ENCODE measurements at regions not wholly inside any gene's neighbourhood (a gene's known extent, or its start where the extent isn't known, plus 50 kb on each side); places are given as distances from the start of the nearest gene placed in this dataset.
A peak's percentile ranks its signal among the peaks of the same experiment; 100 is the strongest.

DNA sequence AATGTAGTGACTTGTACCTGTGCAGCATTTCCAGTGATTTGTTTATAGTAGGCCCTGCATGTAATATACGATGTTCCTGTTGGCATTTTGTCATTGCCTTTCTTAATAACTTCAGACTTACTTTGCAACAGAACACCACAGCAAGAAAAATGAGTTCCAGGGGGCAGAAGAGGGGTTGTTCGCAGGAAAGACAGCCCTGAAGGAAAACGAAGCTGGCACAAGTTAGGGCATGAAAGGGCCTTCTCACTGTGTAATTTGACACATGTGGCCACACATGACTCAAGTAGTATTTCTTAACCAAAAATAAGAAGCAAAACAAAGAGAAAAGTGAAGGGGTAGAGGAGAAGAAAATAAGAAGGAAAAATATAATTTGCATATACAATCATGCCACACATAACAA lies 265.8 kb upstream of the SMIM31 start:
- no peak for DNase-seq (ENCODE audit: low read depth)

DNA sequence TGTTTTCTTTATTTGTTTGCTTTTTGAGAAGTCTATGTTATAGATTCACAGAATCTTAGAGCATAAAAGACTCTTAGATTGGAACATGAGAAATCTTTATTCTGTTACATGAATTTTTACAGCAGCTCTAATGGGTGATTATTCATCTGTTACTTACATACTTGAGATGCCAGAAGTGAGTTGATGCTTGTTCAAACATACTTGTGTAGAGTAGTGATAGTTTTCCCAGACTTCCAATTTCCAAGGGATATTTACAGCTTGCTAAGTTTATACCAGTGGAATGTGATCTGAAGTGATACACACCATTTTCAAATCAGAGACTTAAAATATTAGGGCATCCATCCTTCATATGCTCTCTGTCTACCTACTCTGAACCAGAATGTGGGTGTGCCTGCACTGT lies 252.9 kb upstream of the SMIM31 start:
- peak; percentile 16 for DNase-seq (ENCODE audit: low read depth)

DNA sequence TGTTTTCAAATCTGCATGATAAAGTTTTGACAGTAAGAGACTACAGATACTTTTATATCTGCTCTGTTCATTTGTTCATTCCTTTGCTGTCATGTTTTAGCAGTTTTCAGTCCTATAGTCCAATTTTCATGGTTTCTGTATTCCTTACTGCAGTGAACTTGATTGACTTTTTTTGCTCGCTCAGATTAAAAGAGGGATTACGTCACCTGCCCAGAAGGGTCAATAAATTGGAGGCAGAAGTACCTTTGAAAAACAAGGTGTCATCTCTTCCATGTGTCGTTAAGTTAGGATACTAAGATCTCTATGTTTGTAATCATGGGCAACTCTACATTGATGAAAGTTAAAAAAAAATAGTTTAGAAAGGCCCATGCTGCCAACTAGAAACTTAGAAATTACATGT lies 250.1 kb upstream of the SMIM31 start:
- DNase-seq (ENCODE audit: low read depth) = no peak

DNA sequence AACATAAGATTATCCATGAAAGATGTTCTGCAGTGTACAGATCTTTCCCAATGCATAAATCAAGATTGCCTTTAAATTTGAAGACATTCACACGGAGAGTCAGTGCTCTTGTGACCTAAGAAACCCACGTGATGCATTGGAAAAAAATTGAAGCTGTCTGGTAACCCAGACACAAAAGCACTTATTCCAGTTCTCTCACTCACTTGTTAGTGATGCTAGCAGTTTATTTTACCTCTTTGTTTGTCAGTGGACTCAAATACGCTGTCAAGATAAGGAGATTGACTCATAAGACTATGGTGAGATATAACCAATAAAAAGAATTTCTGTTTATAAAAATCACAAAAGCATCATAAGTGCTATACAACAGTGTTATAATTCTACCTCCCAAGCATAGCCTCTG lies 245.8 kb upstream of the SMIM31 start:
- no peak for DNase-seq (ENCODE audit: low read depth)

DNA sequence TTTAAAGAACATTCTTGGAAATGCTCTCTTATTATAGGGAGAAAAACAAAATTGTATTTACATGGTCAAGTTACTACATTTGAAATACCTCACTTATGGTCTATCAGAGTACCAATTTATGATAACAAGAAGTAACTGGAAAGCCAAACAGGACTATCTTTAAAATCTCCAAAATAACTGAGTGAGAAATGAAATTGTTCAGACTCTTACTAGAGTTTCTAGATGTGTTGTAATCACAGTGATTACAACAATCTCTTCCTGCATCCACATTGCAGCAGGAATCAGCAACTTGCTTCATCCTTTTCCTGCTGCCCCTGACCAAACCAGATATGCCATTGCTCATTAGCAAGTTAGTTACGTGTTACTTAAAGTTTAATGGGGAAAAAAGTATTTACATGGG lies 245.2 kb upstream of the SMIM31 start:
- DNase-seq (ENCODE audit: low read depth) = no peak

DNA sequence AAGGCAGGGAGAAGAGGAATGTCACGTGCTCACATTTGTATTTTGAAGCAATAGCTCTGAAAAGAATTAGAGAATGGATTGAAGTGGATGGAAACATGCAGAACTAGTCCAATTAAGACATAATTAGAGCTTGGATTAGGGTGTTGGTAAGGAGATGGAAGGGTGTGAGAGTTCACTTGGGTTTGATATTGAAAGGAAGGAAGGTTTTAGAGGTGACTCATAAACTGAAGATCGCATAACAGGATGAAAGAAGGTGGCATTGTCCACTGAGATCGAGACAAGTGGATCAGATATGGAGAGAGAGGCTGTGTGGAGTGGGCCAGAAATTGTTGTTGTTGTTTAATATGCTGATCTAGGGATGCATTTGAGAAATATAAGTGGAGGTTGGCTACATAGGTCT lies 244.0 kb upstream of the SMIM31 start:
- peak; percentile 10 for DNase-seq (ENCODE audit: low read depth)

DNA sequence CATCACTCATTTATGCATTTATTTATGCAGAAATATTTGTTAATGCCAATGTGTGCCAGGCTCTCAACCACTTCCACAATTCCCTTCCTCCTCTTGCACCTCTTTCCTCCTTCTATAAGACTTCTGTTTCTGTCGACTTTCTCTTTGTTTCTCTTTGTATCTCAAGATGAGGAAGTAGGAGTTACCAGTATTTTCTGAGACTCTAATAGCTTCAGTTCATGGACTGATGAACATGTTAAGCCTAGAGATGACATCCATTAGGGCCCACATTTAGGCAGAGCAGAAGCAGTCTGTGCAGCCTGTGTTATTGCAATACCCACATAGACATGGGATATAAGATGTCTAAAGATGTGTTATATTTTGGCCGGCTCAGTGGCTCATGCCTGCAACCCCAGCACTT lies 241.8 kb upstream of the SMIM31 start:
- DNase-seq (ENCODE audit: low read depth) = no peak

DNA sequence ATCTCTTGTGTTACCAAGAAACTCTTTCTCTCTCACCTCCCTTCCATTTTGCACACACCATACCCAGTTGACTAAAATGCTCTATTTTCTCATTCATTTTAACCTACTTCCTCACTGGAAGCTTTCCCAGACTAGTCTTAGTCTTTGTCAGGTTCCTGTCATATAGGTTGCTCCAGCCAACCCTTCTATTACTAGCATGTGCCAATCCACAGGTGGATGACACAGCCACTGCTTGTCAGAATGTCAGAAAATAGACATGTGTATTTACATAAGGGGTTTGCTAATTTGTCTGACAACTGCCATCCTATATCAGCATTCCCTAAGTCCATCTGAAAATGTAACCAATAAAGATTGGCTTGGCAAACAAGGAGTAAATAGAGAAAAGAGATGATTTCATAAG lies 239.2 kb upstream of the SMIM31 start:
- no peak for DNase-seq (ENCODE audit: low read depth)

DNA sequence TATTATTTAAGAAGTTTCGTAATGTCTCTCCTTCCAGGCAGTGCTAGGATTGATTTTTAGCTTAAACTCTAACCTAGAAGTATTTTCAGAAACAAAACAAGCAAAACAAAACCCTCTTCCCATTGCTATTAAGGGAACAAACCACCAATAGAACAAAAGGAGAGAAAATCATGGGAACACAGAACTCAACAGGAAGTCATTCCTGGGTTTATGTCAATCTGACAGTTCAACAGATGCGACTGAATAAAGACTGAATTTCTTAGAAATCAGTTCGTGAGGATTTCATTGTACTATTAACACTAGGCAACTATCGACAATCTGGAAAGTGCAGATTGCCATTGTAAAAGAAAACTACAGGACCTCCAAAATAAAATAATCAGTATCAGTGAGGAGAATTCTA lies 229.1 kb upstream of the SMIM31 start:
- DNase-seq (ENCODE audit: low read depth) = no peak

DNA sequence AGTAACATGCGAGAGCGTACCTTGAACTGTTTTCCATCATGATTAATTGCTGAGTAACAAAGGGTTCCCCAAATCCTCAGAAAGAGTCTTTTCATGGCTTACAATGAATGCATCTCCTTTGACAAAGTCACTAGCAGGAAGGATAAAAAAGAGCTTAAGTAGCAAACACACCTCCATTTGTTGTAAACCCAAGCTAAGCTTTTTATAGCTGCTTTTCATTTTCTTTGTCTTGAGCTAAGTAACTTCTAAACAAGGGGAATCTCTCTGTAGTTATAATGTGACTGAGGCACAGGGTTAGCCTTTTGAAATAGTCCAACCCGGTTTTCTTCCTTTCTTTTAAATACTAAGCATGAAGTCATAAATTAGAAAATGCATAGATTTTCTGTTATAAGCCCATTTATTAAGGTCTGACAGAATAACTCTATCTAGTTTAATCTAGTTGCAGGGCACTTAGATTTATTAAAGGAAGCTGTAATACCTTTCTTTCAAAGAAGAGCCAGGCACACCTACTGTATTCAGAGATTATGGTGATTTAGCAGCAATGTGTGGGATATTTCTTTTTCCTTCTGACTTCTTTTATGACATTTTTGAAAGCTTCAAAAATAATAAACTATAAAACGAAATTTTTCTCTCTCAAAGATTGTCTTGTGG lies 226.9 kb upstream of the SMIM31 start:
- no peak for DNase-seq (ENCODE audit: low read depth)

DNA sequence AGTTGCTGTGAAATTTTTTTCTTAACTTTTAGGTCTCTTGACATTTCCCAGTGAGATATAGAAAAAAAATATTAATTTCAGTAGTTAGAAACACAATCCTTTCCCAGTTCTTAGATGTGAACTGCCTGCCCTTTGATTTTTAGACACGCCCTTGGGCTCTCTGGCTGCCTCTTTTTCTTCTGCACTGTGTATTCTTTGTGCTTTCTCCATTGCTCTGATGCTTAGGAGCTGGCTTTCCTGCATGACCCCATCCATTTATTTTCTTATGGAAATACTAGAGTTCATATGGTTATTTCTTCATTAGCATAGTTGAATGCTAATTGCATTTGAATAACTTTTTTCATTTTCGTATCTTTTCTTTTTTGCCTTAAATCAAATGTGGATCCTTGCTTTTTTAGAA lies 224.9 kb upstream of the SMIM31 start:
- DNase-seq (ENCODE audit: low read depth) = no peak

DNA sequence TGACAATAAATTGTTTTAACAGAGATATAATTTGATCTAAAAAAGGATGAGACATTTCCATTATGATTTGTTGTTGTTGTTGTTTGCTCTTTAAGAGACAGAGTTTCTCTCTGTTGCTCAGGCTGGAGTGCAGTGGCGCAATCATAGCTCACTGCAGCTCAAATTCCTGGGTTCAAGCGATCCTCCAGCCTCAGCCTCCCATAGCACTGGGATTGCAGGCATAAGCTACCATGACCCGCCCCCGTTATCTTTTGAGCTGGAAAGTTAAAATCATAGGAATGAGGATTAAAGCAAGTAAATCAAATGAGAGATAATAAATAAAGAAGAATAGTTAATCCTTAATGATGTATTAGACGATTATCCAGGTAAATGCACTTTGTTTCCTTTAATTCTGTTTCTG lies 224.4 kb upstream of the SMIM31 start:
- DNase-seq (ENCODE audit: low read depth) = no peak

DNA sequence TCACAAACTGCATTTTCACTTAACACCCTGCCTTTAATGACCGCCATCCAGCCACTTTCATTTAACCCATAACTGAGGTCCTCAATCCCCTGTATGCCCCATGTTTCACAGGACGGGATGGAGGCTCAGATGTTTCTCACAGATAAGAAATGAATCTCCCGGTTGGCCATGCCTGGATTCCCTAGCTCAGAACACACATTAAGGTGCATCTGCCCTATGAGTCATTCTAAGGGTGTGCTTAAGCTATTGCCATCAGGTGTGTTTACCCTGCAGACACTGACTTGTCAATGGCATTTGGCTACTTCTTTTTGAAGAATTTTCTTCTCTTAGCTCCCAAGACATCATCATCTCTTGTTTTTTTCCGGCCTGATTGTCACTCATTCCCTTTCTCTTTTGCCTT lies 222.6 kb upstream of the SMIM31 start:
- DNase-seq (ENCODE audit: low read depth) = no peak

DNA sequence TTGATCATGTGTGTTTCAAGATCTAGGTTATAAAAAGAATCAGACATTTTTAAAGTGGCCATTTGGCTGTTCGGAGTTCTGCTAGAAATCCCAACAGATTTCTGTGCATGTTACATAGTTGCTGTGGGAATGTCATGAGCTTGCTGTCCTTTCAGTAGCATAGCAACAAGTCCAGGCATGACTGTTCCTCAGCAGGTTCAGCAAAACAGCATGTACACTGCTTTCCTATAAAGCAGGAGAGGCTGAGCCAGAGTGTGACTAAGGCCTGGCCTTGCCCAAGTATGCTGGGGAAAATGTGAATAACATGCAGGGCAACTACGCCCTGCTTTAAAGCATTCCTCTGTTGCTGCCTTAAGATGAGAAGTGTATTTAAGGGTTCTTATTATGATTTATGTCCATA lies 217.1 kb upstream of the SMIM31 start:
- DNase-seq (ENCODE audit: low read depth) = peak; percentile 51

DNA sequence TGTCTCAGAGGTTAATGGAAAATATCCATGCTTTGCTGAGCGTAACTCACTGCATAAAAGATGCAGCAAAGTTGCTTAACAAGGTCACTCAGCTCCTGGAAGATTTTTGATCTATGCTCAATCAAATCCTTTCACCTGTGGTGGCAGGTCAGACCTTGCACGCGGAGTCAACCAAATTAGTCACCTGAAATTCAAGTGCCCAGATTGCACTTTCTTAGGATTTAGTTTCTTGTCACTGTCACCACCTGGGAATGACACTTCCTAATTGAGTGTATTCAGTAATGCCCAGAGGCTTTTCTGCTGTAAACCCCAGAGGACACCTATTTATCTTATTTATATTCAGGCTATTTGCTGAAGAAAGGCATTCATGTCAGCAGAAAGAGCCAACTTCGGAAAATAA lies 215.8 kb upstream of the SMIM31 start:
- no peak for DNase-seq (ENCODE audit: low read depth)

DNA sequence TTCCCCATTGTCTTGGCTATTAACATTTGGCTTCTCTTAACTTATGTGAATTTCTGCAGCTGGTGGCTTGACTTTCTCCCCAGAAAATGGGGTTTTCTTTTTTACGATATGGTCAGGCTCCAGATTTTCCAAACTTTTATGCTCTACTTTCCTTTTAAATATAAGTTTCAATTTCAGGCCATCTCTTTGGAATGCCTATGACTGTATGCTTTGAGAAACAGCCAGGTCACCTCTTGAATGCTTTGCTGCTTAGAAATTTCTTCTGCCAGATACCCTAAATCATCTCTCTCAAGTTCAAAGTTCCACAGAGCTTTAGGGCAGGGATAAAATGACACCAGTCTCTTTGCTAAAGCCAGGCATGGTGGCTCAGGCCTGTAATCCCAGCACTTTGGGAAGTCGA lies 212.9 kb upstream of the SMIM31 start:
- DNase-seq (ENCODE audit: low read depth) = no peak

DNA sequence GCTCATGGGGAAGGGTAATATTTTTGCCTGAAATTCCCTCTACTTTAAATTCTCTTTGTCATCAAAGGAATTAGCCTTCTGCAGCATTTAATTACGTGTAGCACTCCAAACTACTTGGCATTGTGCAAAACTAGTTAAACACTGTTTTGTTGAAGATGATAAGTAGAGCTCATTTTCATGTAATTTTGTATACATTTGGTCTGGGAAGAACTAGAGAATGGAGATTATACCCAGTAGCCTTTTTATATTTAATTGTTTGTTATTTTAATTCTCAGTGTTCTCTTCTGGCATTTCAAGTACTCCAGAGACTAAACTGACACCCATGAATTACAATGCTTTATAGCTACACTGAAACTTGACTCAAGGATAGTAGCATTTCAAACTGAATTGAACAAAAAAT lies 211.5 kb upstream of the SMIM31 start:
- no peak for DNase-seq (ENCODE audit: low read depth)

DNA sequence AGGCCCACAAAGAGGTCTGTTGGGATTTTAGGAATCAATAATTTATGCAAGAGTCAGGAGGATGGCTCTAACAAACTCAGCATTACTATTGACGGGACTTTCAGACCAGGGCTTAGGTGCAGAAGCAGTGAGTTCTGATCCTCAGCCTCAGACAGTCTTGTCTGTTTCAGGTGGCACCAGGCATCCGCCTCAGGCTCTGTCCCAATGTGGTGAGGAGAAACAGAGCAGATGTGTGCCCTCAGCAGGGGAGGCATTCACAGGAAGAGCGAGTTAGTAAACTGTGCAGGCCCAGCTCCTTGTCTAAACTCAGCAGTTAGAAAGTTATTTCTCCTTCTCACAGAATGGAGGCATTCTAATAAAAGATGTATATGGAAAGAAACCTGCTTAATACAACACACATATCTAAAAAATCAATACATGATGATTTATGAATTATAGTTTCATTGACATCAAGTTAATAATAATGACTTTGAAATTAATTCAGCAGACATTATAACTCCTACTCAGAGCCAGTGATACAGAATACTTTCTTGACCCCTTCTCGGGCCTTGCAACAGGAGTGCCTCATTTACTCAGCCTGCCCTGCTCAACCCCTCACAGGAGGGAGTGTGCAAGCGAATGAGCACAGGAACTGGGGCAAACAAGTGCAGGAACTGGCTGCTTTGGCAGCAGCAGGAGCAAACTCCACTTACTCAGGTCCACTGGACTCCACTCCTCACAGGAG lies 202.8 kb upstream of the SMIM31 start:
- DNase-seq (ENCODE audit: low read depth) = no peak

DNA sequence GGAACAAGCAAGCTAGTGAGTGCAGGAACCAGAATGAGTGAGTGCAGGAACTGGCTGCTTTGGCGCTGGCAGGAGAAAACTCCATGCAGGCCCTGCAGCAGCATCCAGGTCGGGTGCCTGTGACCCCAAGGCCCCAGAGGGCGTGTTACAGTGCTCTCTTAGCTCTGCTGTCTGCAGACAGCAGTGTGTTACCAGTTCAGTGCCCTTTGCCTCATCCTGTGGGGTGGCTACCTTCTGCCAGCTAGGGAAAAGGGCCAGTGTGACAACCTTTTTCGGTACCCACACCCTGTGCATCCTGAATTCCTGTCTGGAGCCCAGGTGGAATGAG lies 202.3 kb upstream of the SMIM31 start:
- DNase-seq (ENCODE audit: low read depth) = no peak

DNA sequence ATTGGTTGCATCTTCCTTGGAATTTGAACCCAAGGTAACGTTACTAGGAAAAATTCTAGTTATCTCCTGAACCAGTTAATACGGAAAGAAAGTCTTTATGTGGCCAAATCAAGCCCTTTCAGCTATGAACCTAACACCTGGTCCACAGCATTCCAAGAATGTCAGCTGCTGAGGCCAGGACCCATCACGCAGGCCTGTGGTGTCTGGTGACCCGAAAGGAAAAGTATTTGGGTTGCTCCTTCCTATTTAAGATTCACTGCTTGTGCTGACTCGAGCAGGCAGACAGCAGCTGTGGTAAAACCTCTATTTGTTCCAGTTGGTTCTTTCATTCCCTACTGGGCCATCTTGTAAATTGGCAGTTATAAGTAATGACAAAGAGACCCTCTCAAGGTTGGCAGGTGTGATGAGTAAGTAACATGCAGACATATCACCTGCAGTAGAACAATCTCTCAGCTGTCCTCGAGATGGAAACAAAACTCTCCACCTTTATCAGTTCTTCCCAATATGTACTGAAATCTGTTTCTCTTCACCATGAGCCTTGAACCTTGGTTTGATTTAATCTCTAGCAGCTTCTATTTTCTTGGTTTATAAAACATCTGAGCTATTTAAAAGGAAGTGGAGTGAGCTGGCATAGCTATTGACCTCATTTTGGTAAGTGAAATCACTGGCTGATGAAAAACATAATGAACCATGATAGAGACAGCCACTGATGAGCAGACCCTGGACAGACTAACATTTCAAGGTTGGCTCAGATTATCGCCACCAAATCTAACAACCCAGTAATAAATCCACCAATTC lies 182.1 kb upstream of the SMIM31 start:
- DNase-seq (ENCODE audit: low read depth) = no peak

DNA sequence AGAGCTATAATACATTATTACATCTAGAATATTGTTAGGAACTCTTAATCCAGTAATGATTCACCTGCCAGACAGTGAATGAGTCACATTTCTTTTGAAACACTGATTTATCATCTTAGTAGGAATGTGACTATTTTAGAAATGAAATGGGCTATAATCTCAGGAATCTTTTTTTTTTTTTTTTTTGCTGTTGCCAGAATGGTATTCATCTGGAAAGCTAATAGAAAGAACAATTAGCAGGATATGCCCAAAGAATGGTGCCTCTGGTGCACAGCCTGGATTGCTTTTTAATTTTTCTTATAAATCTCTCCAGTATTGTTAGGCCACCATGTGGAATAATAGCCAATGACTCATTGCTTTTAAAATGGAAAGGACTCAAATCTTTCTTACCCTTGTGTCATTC lies 181.1 kb upstream of the SMIM31 start:
- DNase-seq (ENCODE audit: low read depth) = peak; percentile 48

DNA sequence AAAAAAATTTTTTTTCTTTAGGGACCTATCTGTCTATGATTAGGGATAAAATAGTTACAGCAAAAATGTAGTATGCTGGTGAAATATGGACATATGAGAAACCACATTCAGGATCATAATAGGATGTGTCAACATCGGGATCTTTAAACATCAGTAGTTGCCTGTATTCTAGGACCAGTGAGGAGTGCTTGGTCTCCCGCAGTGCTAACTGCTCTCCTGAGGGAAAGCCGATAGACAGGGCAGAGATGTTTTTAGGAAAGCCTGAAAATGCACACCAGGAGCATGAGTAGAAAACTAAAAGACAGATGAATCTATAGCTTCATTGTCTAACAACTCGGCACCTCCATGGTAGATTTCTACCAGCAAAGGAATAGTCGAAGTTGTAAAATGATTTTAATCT lies 178.1 kb upstream of the SMIM31 start:
- no peak for DNase-seq (ENCODE audit: low read depth)

DNA sequence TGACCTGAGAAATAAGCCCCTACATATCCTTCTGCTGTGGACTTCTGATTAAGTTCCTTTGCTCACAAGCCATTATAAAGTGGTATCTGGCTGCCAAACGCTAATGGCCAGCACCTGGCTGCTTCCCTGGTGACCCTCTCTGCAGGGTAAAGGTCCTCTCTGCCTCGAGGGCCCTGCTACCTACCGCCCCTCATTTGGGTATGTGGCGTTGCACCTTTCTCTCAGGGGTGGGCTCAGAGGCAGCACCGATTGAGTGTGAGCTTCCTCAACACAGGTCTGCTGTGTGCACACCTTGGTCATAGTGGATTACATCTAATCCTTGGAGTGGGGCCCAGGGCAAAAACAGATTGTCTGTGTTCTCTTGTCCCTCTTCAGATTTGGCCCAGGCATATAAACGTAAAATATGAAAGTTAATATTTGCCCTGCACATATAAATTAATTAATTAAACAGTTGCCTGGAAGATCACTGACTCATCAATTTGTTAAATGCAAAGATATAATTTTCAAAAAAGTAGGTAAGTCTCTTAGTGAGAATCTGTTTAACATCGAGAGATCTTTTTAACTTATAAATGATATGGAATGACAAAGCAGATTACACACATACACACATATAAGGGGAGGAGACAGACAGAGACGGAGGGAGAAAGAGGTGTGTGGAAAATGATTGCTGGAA lies 174.5 kb upstream of the SMIM31 start:
- no peak for DNase-seq (ENCODE audit: low read depth)

Data from renal cortical epithelial cell (primary cell).